Colonic mucosa (tissue), 4 donors: ENCODE measurements at regions not wholly inside any gene's neighbourhood (a gene's known extent, or its start where the extent isn't known, plus 50 kb on each side); places are given as distances from the start of the nearest gene placed in this dataset.

Experiments used
- DNase-seq: peaks from one replicate; pipeline ENCODE4 v3.0.0-alpha.2; 2020
- H3K27ac ChIP-seq: fragments of 200-600 bp; one replicate; pipeline ENCODE4 v1.8.0; 2021
- H3K27me3 ChIP-seq: fragments of 200-600 bp; one replicate; pipeline ENCODE4 v1.8.0; 2021
- H3K36me3 ChIP-seq: fragments of 200-600 bp; one replicate; pipeline ENCODE4 v1.8.0; 2021
- H3K4me1 ChIP-seq: fragments of 200-600 bp; one replicate; pipeline ENCODE4 v1.8.0; 2021; ENCODE audit warnings: mild to moderate bottlenecking
- H3K4me3 ChIP-seq: fragments of 200-600 bp; one replicate; pipeline ENCODE4 v1.8.0; 2021
- H3K9ac ChIP-seq, 2 donors: one replicate each; pipeline ENCODE4 v1.7.0; 2013; ENCODE audit warnings: control low read depth in 2 of 2, low read depth in 2 of 2, low read length in 2 of 2
- H3K9me3 ChIP-seq: fragments of 200-600 bp; one replicate; pipeline ENCODE4 v1.8.0; 2021
- CTCF ChIP-seq: fragments of 200-600 bp; IDR thresholded peaks from one replicate; pipeline ENCODE4 v1.8.0; 2022; ENCODE audit warnings: antibody characterized with exemption, mild to moderate bottlenecking
- intact Hi-C: fragments of 100-400 bp; cut with DNase I; formaldehyde crosslinking; loops from one replicate; pipeline ENCODE4 v1.14.1; 2022
- donor health status: healthy.
- donor health status: DM: no; HTN: no; CAD: no.
- donor health status: DM: no; HTN: no; CAD: no.

- no peak for TF ChIP-seq CTCF
- no peaks in the 10 kb centered on the region for H3K27me3 ChIP-seq
- H3K4me1 ChIP-seq, result no peaks in the 10 kb centered on the region
- no peaks in the 10 kb centered on the region for H3K36me3 ChIP-seq
- H3K9ac ChIP-seq, result no peak overlapping the region
- H3K27ac ChIP-seq, result no peak overlapping the region
- no peak overlapping the region for H3K4me3 ChIP-seq
- intact Hi-C loops, result no loop called here
- no peak for DNase-seq
- H3K9me3 ChIP-seq, result no peaks in the 10 kb centered on the region
These were observed 70.6 kb downstream of the TSN start for GRCh38 chr2:121826036-121826435.

- Histone ChIP-seq H3K4me3 (no peak overlapping the region), H3K27ac (no peak overlapping the region), H3K36me3 (no peaks in the 10 kb centered on the region), H3K27me3 (no peaks in the 10 kb centered on the region), H3K9me3 (no peaks in the 10 kb centered on the region), H3K4me1 (no peaks in the 10 kb centered on the region), H3K9ac (no peak overlapping the region)
- no peak for TF ChIP-seq CTCF
- no peak for DNase-seq
- intact Hi-C loops, result no loop called here
These were observed 72.9 kb downstream of the TSN start for GRCh38 chr2:121828281-121828731.

- no peak for TF ChIP-seq CTCF
- H3K36me3 ChIP-seq, result no peaks in the 10 kb centered on the region
- DNase-seq, result no peak
- H3K4me1 ChIP-seq, result no peaks in the 10 kb centered on the region
- intact Hi-C loops, result no loop called here
- no peaks in the 10 kb centered on the region for H3K9me3 ChIP-seq
- H3K9ac ChIP-seq, result no peak overlapping the region
- H3K4me3 ChIP-seq, result no peak overlapping the region
- no peak overlapping the region for H3K27ac ChIP-seq
- H3K27me3 ChIP-seq, result no peaks in the 10 kb centered on the region
These were observed 75.4 kb downstream of the TSN start for GRCh38 chr2:121830809-121831208.

- Histone ChIP-seq H3K9me3 (no peaks in the 10 kb centered on the region), H3K27ac (no peak overlapping the region), H3K36me3 (no peaks in the 10 kb centered on the region), H3K4me3 (no peak overlapping the region), H3K9ac (no peak overlapping the region), H3K27me3 (no peaks in the 10 kb centered on the region), H3K4me1 (no peaks in the 10 kb centered on the region)
- DNase-seq, result no peak
- no peak for TF ChIP-seq CTCF
- intact Hi-C loops, result no loop called here
These were observed 76.4 kb downstream of the TSN start for GRCh38 chr2:121831841-121832240.

- DNase-seq, result no peak
- H3K36me3 ChIP-seq, result no peaks in the 10 kb centered on the region
- intact Hi-C loops, result no loop called here
- no peaks in the 10 kb centered on the region for H3K4me1 ChIP-seq
- H3K27me3 ChIP-seq, result no peaks in the 10 kb centered on the region
- H3K9ac ChIP-seq, result no peak overlapping the region
- H3K27ac ChIP-seq, result no peak overlapping the region
- H3K4me3 ChIP-seq, result no peak overlapping the region
- H3K9me3 ChIP-seq, result no peaks in the 10 kb centered on the region
- TF ChIP-seq CTCF, result no peak
These were observed 77.2 kb downstream of the TSN start for GRCh38 chr2:121832412-121833357.
